Ureter (tissue), 1 donor: ENCODE measurements at regions not wholly inside any gene's neighbourhood (a gene's known extent, or its start where the extent isn't known, plus 50 kb on each side); places are given as distances from the start of the nearest gene placed in this dataset.

Source experiments
- DNase-seq: peaks from one replicate; pipeline ENCODE4 v3.0.0-alpha.2; 2020; ENCODE audit warnings: low spot score
- donor health status: DM: yes; HTN: yes; CAD: no.

DNA sequence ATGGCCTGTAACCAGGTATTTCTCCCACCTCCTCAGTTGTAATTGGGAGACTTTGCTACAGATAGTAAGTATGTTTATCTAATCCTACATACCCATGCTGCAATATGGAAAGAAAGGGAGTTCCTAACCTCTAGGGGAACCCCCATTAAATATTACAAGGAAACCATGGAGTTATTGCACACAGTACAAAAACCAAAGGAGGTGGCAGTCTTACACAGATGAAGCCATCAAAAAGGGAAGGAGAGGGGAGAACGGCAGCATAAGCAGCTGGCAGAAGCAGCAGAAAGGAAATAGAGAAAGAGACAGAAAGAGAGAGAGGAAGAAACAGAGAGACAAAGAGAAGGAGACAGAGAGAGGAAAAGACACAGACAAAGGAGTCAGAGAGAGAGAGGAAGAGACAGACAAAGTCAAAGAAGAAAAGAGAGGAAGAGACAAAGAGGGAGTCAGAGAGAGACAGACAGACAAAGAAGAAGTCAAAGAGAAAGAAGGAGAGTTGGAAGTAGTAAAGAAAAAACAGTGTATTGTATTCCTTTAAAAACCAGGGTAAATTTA, 142.9 kb downstream of the FASLG start:
- no peak for DNase-seq

DNA sequence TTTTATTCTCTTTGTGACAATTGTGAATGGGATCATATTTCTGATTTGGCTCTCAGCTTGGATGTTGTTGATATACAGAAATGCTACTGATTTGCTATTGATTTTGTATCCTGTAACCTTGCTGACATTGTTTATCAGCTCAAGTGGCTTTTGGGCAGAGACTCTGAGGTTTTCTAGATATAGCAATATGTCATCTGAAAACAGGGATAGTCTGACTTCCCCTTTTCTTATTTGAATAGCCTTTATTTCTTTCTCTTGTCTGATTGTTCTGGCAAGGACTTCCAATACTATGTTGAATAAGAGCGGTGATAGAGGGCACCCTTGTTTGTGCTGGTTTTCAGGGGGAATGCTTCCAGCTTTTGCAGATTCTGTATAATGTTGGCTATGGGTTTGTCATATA, 150.8 kb downstream of the FASLG start:
- DNase-seq: no peak

DNA sequence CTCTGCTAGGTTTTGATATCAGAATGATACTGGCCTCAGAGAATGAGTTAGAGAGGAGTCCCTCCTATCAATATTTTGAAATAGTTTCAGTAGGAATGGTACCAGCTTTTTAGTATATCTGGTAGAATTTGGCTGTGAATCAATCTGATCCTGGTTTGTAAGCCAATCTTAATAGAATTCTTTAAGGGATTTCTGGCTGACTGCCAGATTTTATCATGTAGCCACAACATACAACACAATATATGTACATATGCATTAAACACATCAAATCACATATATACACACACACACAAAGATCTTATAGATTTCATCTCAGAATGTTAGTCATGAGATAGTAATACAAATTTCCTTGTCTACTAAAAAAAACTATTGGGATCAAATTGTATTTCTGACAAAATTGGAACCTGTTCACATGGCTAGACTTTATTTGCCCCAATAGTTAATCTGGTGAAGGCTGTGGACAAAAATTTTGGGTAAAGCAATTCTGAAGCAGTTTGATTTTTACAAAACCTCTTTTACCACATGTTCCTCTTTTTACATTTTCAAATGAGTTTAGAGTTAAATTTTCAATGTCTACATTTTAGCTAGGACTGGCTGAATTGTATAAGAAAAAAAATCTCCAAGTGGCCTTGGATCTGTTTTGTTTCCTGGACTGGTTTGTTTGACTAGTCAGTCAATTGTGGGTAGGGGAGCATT, 151.7 kb downstream of the FASLG start:
- no peak for DNase-seq

DNA sequence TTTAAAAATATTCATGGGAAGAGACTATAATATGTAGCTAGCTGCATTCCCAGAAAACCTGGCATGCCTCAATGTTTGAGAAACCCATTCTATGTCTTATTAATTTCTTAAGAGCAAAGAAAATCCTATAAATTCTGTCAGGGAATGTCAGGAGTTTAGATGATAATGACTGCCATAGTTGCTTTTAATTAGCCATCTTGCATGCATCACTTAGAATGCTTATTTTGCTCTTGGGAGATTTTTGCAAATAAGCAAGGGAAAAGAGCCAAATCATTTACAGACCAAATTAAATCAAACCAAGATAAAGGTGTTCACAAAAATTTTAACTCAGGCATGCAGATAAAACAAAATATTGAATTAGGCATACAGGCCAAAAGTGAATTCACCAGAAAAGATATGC, 152.8 kb downstream of the FASLG start:
- DNase-seq: no peak

- no peak for DNase-seq
These were observed 153.2 kb downstream of the FASLG start for GRCh38 chr1:172812118-172812517.

DNA sequence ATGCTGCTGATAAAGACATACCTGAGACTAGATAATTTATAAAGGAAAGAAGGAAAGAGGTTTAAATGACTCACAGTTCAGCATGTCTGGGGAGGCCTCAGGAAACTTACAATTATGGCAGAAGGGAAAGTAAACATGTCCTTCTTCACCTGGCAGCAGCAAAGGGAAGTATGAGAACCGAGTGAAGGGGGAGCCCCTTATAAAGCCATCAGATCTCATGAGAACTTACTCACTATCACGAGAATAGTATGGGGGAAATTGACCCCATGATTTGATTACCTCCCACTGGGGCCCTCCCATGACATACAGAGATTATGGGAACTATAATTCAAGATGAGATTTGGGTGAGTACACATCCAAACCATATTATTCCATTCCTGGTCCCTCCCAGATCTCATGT, 154.4 kb downstream of the FASLG start:
- no peak for DNase-seq

DNA sequence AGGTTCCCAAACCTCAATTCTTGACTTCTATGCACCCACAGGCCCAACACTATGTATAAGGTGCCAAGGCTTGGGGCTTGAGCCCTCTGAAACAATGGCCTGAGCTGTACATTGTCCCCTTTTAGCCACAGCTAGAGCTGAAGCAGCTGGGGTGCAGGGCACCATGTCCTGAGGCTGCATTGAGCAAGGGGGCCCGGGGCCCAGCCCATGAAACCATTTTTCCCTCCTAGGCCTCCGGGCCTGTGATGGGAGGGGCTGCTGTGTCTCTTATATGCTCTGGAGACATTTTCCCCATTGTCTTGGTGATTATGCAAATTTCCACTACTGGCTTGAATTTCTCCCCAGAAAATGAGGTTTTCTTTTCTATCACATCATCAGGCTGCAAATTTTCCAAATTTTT, 155.5 kb downstream of the FASLG start:
- no peak for DNase-seq

DNA sequence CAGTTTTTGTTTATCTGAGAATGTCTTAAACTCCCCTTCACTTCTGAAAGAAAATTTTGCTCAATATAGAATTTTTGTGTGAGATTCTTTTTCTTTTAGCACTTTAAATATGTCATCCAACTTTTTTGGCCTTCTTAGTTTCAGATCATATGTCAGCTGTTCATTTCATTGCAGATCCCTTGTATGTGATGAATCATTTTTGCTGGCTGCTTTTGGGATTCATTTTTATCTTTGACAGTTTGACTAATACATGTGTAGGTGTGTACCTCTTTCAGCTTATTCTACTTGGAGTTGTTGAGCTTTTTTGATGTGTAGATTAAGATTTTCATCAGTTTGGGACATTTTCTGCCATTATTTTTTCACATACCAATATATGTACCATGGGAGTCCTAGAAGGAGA, 156.8 kb downstream of the FASLG start:
- no peak for DNase-seq

- DNase-seq: no peak
These were observed 160.1 kb downstream of the FASLG start for GRCh38 chr1:172818841-172819527.

- DNase-seq: no peak
These were observed 161.7 kb downstream of the FASLG start for GRCh38 chr1:172820475-172821158.

- no peak for DNase-seq
These were observed 162.8 kb downstream of the FASLG start for GRCh38 chr1:172821609-172822274.

- DNase-seq: no peak
These were observed 164.0 kb downstream of the FASLG start for GRCh38 chr1:172822886-172823285.

GRCh38 chr1:172823534-172823933, 164.6 kb downstream of the FASLG start:
- DNase-seq: no peak

- DNase-seq: no peak
These were observed 165.3 kb downstream of the FASLG start for GRCh38 chr1:172824209-172824608.

- DNase-seq: no peak
These were observed 167.3 kb downstream of the FASLG start for GRCh38 chr1:172826096-172826741.

- no peak for DNase-seq
These were observed 168.4 kb downstream of the FASLG start for GRCh38 chr1:172827301-172827700.

GRCh38 chr1:172827841-172828240, 168.9 kb downstream of the FASLG start:
- DNase-seq: no peak

DNA sequence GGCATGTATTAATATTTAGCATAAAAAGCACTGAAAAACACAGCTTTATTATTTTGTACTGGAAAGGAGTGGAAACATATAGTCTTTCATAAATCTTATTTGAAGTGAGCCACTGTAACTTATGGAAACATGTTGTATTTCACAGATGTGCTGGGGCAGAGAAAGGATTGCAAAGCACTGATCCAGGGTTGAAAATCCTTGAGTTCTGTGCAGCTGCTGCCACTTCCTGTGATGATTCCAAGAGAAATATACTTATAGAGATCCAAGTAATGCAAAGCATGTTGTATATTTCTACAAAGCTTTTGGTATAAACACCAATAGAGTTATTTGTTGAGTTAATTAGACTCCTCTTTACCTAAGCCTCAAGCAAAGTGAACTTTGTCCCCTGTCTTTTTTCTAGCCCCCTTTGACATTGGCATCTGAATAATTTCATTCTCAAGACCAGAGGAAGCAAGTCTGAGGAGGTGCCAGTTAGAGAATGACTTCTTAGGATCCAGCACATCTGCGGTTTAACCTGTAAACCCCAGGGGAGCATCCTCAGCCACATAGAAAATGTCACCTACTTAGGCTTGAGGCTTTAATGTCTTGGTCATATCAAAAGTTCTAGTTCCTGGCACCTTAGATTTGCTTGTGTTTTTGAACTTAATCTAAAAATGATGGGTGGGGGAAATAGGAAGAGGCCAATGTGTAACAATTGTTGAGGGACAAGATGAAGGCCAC, 173.3 kb downstream of the FASLG start:
- no peak for DNase-seq

- no peak for DNase-seq
These were observed 175.1 kb downstream of the FASLG start for GRCh38 chr1:172833954-172834353.

- no peak for DNase-seq
These were observed 175.7 kb downstream of the FASLG start for GRCh38 chr1:172834609-172835008.

DNA sequence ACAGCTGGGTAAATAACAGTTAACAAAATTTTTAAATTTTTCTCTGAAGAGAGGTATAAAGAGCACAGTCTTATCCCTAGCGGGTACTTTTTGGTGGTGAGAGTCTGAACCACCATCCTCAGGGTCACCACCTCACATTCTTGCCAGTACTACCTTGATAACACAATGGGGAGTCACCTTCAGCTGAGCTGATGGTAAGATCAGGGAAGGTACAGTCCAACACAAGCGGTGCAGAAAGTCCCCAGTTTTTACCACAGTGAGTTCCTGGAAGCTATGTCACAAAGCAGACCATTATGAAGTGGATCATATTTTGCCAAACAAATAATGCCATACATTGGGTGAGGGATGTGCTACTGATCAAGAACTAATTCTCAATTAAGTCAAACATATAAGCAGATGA, 176.9 kb downstream of the FASLG start:
- no peak for DNase-seq
